Liver (tissue), 8 donors: ENCODE measurements at regions not wholly inside any gene's neighbourhood (a gene's known extent, or its start where the extent isn't known, plus 50 kb on each side); places are given as distances from the start of the nearest gene placed in this dataset.
A peak's percentile ranks its signal among the peaks of the same experiment; 100 is the strongest.

ENCODE experiments used
- DNase-seq: peaks from one replicate; pipeline ENCODE4 v3.0.0-alpha.2; 2017; ENCODE audit warnings: low spot score
- H3K27ac ChIP-seq, 2 donors: one replicate each; pipeline ENCODE4 v1.7.0; 2013; ENCODE audit warnings: inconsistent platforms in 2 of 2, low read length in 2 of 2, control low read depth in 1 of 2, low read depth in 1 of 2, mild to moderate bottlenecking in 1 of 2
- H3K27me3 ChIP-seq, 4 donors: one replicate each; pipeline versions ENCODE4 v1.6.1 to v1.7.0; 2013; ENCODE audit warnings: low read length in 3 of 4, inconsistent platforms in 1 of 4, mild to moderate bottlenecking in 1 of 4, moderate library complexity in 1 of 4; ENCODE audit not compliant: control insufficient read depth in 4 of 4, insufficient read depth in 4 of 4
- H3K36me3 ChIP-seq, 4 donors: one replicate each; pipeline versions ENCODE4 v1.6.1 to v1.7.0; 2013; ENCODE audit warnings: low read length in 3 of 4, mild to moderate bottlenecking in 3 of 4, low read depth in 1 of 4, moderate library complexity in 1 of 4; ENCODE audit not compliant: control insufficient read depth in 4 of 4, insufficient read depth in 3 of 4
- H3K4me1 ChIP-seq, 4 donors: one replicate each; pipeline versions ENCODE4 v1.6.1 to v1.7.0; 2013; ENCODE audit warnings: low read length in 3 of 4, mild to moderate bottlenecking in 3 of 4, moderate library complexity in 1 of 4; ENCODE audit not compliant: control insufficient read depth in 4 of 4, insufficient read depth in 4 of 4
- H3K4me3 ChIP-seq, 3 donors: one replicate each; pipeline versions ENCODE4 v1.6.1 to v1.7.0; 2013; ENCODE audit warnings: low read length in 3 of 3, control low read depth in 1 of 3, low read depth in 1 of 3, mild to moderate bottlenecking in 1 of 3
- H3K9ac ChIP-seq, 2 donors: one replicate each; pipeline ENCODE4 v1.7.0; 2013; ENCODE audit warnings: low read length in 2 of 2, mild to moderate bottlenecking in 2 of 2, moderate library complexity in 2 of 2, control low read depth in 1 of 2, low read depth in 1 of 2
- H3K9me3 ChIP-seq, 4 donors: one replicate each; pipeline versions ENCODE4 v1.6.1 to v1.7.0; 2013; ENCODE audit warnings: low read length in 3 of 4; ENCODE audit not compliant: control insufficient read depth in 4 of 4
- EGR1 ChIP-seq, 2 donors: IDR thresholded peaks; 2 replicates each; pipeline ENCODE4 v1.6.1; 2016 to 2018; ENCODE audit warnings: antibody characterized with exemption in 2 of 2, low read depth in 2 of 2
- FOXA1 ChIP-seq: IDR thresholded peaks from 2 replicates; pipeline ENCODE4 v1.6.1; 2016; ENCODE audit warnings: antibody characterized with exemption
- FOXA2 ChIP-seq: IDR thresholded peaks from 2 replicates; pipeline ENCODE4 v1.6.1; 2016; ENCODE audit warnings: antibody characterized with exemption
- GABPA ChIP-seq, 2 donors: IDR thresholded peaks in 1 of 2; conservative IDR thresholded peaks in 1 of 2; 2 replicates each; pipeline ENCODE4 v1.6.1; 2016; ENCODE audit warnings: antibody characterized with exemption in 2 of 2, mild to moderate bottlenecking in 1 of 2, moderate library complexity in 1 of 2
- HNF4A ChIP-seq, 2 donors: conservative IDR thresholded peaks; 2 replicates each; pipeline ENCODE4 v1.6.1; 2016; ENCODE audit warnings: antibody characterized with exemption in 2 of 2, mild to moderate bottlenecking in 2 of 2
- HNF4G ChIP-seq: IDR thresholded peaks from 2 replicates; pipeline ENCODE4 v1.6.1; 2016; ENCODE audit warnings: antibody characterized with exemption
- JUND ChIP-seq, 2 donors: IDR thresholded peaks; 2 replicates each; pipeline ENCODE4 v1.6.1; 2016; ENCODE audit warnings: antibody characterized with exemption in 2 of 2
- NR2F2 ChIP-seq: IDR thresholded peaks from 2 replicates; pipeline ENCODE4 v1.6.1; 2016; ENCODE audit warnings: antibody characterized with exemption
- RAD21 ChIP-seq, 2 donors: IDR thresholded peaks; 2 replicates each; pipeline ENCODE4 v1.6.1; 2016; ENCODE audit warnings: antibody characterized with exemption in 2 of 2, mild to moderate bottlenecking in 2 of 2
- RXRA ChIP-seq, 2 donors: IDR thresholded peaks; 2 replicates each; pipeline ENCODE4 v1.6.1; 2017 to 2018; ENCODE audit warnings: antibody characterized with exemption in 2 of 2, mild to moderate bottlenecking in 1 of 2
- SP1 ChIP-seq: IDR thresholded peaks from 2 replicates; pipeline ENCODE4 v1.6.1; 2018; ENCODE audit warnings: antibody characterized with exemption, mild to moderate bottlenecking
- TAF1 ChIP-seq: conservative IDR thresholded peaks from 2 replicates; pipeline ENCODE4 v1.6.1; 2016; ENCODE audit warnings: antibody characterized with exemption, mild to moderate bottlenecking
- YY1 ChIP-seq: IDR thresholded peaks from 2 replicates; pipeline ENCODE4 v1.6.1; 2016; ENCODE audit warnings: antibody characterized with exemption, mild to moderate bottlenecking
- WGBS: extraction: QIAGEN DNeasy Blood & Tissue Kit; methylation state at CpG from one replicate; pipeline ENCODE4 v1.1.7; 2013; 5-methylcytosine and 5-hydroxymethylcytosine counted together
- TF ChIP-seq, protein P1 (sequence below): IDR thresholded peaks from 2 replicates; pipeline ENCODE4 v1.6.1; 2016; ENCODE audit warnings: antibody characterized with exemption
- TF ChIP-seq, protein P2 (sequence below): IDR thresholded peaks from 2 replicates; pipeline ENCODE4 v1.6.1; 2016; ENCODE audit warnings: antibody characterized with exemption
- TF ChIP-seq, protein P3 (sequence below): fragments of 150-350 bp; IDR thresholded peaks from 2 replicates; pipeline ENCODE4 v1.5.1; 2017; ENCODE audit warnings: improper control_type of control experiment, low read depth, low read length; ENCODE audit not compliant: missing input control
- TF ChIP-seq, protein P4 (sequence below): IDR thresholded peaks from 2 replicates; pipeline ENCODE4 v1.6.1; 2016; ENCODE audit warnings: antibody characterized with exemption, mild to moderate bottlenecking
- TF ChIP-seq, protein P5 (sequence below): IDR thresholded peaks from 2 replicates; pipeline ENCODE4 v1.6.1; 2016; ENCODE audit warnings: antibody characterized with exemption
- donor health status: healthy.
- donor health status: healthy.
- donor health status: healthy.
- donor health status: healthy.
- donor health status: healthy.

DNA sequence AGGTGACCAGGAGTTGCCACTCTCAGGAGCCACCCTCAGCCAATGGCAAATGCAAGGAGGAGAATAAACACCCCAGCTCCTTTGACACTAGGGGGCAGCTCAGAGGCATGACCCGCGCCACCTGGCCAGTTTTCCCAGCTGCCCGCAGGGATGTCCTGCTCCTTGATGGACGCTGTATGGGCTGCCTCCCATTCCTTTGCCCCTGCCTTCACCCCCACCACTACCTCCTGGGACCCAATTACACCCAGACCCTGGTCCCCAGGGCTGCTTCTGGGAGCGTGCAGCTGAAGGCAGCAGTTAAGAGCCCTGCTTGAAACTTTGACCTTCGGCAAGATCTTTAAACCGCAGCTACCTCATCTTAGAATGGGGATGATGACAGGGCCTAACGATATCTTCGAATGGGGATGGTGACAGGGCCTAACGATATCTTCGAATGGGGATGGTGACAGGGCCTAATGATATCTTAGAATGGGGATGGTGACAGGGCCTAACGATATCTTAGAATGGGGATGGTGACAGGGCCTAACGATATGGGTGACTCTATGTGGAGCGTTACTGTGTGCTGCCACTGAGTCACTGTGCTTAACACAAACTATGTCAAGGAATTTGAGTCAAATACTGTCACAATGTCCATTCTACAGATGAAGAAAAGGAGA lies 163.0 kb upstream of the KAZN start:
- Histone ChIP-seq H3K27me3 (no peaks in the 10 kb centered on the region), H3K4me1 (no peaks in the 10 kb centered on the region), H3K27ac (no peak overlapping the region), H3K4me3 (no peak overlapping the region), H3K9ac (no peak overlapping the region), H3K36me3 (no peaks in the 10 kb centered on the region), H3K9me3 (no peaks in the 10 kb centered on the region)
- WGBS = 77% methylated on average over 14 of the region's 14 CpGs
- TF ChIP-seq JUND (IDR thresholded peaks at IDR 0.05) (no peak), EGR1 (IDR thresholded peaks at IDR 0.05; ENCODE audit: low read depth in 2 of 2) (no peak), NR2F2 (no peak), SP1 (no peak), RAD21 (IDR thresholded peaks at IDR 0.05) (peak; percentile 67 to 74), TAF1 (no peak)
- TF ChIP-seq, protein P1, sequence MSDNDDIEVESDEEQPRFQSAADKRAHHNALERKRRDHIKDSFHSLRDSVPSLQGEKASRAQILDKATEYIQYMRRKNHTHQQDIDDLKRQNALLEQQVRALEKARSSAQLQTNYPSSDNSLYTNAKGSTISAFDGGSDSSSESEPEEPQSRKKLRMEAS = no peak
- no peak for DNase-seq

DNA sequence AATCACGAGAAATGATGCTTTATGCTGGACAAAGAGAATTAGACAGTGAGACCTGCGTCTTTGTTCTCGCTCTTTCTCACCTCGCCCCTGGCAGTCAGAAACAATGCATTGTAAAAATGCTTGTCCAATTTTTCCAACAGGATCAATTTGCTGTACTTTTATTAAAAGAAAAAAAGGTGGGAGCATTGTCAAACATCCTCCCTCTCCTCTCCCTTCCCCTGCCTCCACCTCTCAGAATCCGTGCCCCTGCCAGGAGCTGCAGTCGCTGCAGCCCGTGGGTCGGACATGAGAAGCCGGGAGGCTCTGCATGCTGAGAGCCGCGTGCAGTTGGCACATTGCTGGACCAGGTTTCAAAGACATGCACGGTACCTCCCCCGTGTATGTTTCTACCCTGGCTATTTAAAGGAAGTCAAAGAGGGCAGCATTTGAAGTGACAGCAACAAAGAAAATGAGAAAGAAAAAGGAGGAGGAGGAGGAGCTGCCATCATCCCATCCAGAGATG lies 161.0 kb upstream of the KAZN start:
- Histone ChIP-seq H3K9ac (no peak overlapping the region), H3K9me3 (no peaks in the 10 kb centered on the region), H3K36me3 (no peaks in the 10 kb centered on the region), H3K27me3 (no peaks in the 10 kb centered on the region), H3K4me3 (no peak overlapping the region), H3K27ac (no peak overlapping the region), H3K4me1 (no peaks in the 10 kb centered on the region)
- TF ChIP-seq HNF4G = no peak
- no peak for TF ChIP-seq SP1
- no peak for TF ChIP-seq GABPA (IDR thresholded peaks at IDR 0.05 in 1 of 2, conservative IDR thresholded peaks at IDR 0.05 in 1 of 2)
- TF ChIP-seq TAF1 = no peak
- TF ChIP-seq FOXA1 = no peak
- TF ChIP-seq, protein P2, sequence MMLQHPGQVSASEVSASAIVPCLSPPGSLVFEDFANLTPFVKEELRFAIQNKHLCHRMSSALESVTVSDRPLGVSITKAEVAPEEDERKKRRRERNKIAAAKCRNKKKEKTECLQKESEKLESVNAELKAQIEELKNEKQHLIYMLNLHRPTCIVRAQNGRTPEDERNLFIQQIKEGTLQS = no peak
- TF ChIP-seq YY1 = no peak
- TF ChIP-seq RXRA (IDR thresholded peaks at IDR 0.05) = no peak
- TF ChIP-seq, protein P3, sequence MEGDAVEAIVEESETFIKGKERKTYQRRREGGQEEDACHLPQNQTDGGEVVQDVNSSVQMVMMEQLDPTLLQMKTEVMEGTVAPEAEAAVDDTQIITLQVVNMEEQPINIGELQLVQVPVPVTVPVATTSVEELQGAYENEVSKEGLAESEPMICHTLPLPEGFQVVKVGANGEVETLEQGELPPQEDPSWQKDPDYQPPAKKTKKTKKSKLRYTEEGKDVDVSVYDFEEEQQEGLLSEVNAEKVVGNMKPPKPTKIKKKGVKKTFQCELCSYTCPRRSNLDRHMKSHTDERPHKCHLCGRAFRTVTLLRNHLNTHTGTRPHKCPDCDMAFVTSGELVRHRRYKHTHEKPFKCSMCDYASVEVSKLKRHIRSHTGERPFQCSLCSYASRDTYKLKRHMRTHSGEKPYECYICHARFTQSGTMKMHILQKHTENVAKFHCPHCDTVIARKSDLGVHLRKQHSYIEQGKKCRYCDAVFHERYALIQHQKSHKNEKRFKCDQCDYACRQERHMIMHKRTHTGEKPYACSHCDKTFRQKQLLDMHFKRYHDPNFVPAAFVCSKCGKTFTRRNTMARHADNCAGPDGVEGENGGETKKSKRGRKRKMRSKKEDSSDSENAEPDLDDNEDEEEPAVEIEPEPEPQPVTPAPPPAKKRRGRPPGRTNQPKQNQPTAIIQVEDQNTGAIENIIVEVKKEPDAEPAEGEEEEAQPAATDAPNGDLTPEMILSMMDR = no peak
- TF ChIP-seq, protein P4, sequence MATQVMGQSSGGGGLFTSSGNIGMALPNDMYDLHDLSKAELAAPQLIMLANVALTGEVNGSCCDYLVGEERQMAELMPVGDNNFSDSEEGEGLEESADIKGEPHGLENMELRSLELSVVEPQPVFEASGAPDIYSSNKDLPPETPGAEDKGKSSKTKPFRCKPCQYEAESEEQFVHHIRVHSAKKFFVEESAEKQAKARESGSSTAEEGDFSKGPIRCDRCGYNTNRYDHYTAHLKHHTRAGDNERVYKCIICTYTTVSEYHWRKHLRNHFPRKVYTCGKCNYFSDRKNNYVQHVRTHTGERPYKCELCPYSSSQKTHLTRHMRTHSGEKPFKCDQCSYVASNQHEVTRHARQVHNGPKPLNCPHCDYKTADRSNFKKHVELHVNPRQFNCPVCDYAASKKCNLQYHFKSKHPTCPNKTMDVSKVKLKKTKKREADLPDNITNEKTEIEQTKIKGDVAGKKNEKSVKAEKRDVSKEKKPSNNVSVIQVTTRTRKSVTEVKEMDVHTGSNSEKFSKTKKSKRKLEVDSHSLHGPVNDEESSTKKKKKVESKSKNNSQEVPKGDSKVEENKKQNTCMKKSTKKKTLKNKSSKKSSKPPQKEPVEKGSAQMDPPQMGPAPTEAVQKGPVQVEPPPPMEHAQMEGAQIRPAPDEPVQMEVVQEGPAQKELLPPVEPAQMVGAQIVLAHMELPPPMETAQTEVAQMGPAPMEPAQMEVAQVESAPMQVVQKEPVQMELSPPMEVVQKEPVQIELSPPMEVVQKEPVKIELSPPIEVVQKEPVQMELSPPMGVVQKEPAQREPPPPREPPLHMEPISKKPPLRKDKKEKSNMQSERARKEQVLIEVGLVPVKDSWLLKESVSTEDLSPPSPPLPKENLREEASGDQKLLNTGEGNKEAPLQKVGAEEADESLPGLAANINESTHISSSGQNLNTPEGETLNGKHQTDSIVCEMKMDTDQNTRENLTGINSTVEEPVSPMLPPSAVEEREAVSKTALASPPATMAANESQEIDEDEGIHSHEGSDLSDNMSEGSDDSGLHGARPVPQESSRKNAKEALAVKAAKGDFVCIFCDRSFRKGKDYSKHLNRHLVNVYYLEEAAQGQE = no peak
- TF ChIP-seq FOXA2 = no peak
- TF ChIP-seq NR2F2 = no peak
- no peak for TF ChIP-seq HNF4A (conservative IDR thresholded peaks at IDR 0.05)
- no peak for TF ChIP-seq EGR1 (IDR thresholded peaks at IDR 0.05; ENCODE audit: low read depth in 2 of 2)
- TF ChIP-seq, protein P1 = no peak
- TF ChIP-seq RAD21 (IDR thresholded peaks at IDR 0.05) = no peak
- TF ChIP-seq, protein P5, sequence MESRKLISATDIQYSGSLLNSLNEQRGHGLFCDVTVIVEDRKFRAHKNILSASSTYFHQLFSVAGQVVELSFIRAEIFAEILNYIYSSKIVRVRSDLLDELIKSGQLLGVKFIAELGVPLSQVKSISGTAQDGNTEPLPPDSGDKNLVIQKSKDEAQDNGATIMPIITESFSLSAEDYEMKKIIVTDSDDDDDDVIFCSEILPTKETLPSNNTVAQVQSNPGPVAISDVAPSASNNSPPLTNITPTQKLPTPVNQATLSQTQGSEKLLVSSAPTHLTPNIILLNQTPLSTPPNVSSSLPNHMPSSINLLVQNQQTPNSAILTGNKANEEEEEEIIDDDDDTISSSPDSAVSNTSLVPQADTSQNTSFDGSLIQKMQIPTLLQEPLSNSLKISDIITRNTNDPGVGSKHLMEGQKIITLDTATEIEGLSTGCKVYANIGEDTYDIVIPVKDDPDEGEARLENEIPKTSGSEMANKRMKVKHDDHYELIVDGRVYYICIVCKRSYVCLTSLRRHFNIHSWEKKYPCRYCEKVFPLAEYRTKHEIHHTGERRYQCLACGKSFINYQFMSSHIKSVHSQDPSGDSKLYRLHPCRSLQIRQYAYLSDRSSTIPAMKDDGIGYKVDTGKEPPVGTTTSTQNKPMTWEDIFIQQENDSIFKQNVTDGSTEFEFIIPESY = no peak
- no peak for TF ChIP-seq JUND (IDR thresholded peaks at IDR 0.05)
- WGBS = 66% methylated on average over 13 of the region's 13 CpGs
- DNase-seq = no peak
